NCI-H69 (cell line): ENCODE measurements at regions not wholly inside any gene's neighbourhood (a gene's known extent, or its start where the extent isn't known, plus 50 kb on each side); places are given as distances from the start of the nearest gene placed in this dataset.

ENCODE experiments used
- DNase-seq: peaks from one replicate; lab custom pipeline; 2025; lab: John Stamatoyannopoulos, UW

DNA sequence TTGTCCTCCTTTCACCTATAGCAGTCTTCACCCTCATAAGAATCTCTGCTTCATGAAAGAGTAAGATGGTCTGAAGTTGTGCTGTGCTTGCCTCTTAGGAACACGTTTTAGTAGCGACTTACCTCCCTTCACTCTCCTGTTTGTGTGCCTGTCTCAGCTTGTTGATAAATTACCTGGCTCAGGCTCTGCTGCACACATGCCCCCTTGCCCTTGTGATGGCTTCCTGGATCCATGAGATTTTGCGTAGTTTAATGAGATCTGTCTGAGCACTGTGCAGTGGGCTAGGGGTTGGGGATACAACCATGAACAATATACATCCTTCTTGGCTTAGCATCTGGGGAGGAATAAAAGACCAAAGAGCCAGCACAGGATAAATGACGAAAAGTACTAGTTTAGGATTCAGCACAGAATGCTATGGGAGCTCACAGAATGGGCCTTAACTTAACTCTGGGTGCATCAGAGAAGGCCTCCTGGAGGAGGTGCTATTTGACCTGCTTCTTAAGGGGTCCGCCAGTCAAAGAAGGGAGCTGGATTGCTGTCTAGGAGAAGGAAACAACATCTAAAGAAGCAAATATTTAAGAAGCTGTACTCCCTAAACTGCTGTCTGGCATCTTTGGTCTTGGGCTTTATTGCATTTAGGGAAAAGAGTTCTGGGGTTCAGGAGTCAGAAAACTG lies 175.7 kb upstream of the PLXNA2 start:
- no peak for DNase-seq

DNA sequence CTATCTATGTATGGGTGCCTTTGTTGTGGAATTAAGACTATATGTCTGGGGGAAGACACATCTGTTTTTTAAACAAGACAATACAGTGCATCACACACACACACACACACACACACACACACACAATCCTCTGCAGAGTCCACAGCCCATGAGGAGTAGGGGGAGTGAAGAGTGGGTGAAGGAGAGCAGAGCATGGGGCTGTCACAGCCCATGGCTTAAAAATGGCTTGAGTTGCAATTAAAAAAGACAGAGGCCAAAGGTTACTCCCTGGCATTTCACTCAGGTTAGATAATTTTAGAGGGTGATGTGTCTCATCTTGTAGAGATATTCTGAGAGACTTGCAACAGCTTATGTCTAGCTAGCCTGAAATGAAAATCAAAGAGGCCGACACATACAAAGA lies 176.5 kb upstream of the PLXNA2 start:
- no peak for DNase-seq

DNA sequence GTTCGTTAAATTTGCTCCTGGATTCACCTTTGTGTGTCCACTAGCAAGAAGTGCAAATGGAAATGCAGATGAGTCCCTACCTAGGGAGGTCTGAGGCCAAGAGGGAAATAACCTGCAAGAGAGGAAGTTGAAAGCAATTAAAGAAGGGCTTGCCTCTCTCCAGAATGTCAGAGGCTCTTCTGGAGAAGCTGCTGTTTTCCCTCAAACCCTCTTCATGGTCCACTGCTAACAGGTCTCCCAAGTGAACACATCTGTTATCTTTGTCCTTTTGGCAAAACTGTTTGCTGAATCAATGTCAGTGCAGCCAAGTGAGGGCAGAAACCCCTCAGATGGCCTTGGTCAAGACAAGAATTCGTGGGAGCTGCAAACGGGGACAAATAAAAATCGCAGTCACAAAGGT lies 177.3 kb upstream of the PLXNA2 start:
- no peak for DNase-seq

DNA sequence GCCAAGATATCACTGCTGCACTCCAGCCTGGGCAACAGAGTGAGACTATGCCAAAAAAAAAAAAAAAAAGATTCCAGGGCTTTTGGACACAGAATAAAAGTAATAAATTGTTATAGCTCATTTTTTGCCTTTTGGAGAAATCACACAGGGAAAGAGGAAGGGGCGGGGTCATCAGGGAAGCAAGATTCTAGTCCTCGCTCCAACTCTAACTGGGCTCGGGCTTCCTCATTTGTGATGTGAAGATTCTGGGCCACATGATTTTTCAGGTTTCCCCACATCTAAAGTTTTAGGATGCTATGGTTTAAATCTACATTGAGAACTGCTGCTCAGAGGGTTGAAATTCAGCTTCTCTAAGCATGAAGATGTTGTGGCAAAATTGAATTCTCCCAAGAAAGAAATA lies 179.3 kb upstream of the PLXNA2 start:
- no peak for DNase-seq

DNA sequence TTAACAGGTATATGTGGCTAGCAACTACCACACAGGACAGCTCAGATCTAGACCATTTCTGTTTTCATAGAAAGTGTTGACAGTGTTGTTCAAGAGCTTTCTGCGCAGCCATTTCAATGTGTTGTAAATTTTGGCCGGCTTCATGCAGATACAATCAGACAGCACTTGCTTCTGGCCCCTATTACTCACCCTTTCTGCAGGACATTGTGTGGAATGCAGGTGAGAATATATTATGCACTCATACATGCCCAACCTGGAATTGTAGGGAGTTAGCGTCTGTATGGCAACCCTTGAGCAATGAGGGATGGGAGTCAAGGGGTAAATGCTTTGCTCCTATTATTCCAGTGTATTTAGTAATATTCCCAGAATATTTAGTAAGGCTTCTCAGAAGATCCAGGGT lies 180.9 kb upstream of the PLXNA2 start:
- no peak for DNase-seq

DNA sequence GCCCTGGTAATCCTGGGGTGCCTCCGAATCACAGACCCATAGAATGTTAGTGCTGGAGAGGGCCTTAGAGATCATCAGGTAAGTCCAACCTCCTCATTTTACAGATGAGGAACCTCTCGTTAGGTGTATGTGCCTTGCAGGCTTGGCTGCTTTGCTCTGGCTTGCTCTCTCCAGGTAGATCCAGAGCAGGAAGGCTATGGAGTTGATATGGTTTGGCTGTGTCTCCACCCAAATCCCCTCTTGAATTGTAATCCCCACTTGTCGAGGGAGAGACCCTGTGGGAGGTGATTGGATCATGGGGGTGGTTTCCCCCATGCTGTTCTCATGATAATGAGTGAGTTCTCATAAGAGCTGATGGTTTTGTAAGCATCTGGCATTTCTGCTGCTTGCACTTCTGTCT lies 186.0 kb upstream of the PLXNA2 start:
- no peak for DNase-seq

DNA sequence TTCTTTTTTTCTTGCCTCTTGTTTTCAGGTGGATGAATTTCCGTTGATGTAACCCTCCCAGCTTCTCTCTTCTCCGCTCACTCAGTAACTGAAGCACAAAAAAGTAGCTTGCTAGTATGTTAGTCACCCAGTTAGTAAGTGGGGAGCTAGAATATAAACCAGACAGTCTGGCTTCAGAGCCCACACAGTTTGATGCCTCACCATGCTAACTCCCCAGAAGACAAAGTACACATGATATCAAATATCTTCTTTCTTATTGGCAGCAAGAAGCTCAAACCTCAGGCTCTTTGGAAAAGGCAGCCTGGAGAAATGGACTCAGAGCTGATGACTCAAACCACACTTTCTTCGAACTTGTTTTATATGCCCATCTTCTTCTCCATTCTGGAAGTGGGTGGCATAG lies 187.5 kb upstream of the PLXNA2 start:
- no peak for DNase-seq

DNA sequence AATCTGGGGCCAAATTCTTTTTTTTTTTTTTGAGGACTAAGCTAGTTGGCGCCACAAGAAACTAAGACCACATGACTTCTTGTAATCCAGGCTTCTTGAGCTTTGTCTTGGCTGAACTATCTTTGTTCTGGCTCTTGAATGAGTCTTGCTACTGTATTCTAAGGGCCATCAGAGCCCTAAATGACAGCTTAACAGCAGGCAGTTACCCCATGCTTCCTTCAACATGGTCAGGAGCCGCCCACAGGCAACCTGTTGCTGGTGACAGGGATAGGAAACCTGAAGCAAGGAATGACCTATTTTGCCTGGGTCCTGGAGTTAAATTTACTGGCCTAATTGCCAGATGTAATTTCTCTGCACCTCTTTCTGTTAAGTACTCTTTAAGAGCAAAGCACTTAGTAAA lies 188.2 kb upstream of the PLXNA2 start:
- DNase-seq = peak; percentile 14

DNA sequence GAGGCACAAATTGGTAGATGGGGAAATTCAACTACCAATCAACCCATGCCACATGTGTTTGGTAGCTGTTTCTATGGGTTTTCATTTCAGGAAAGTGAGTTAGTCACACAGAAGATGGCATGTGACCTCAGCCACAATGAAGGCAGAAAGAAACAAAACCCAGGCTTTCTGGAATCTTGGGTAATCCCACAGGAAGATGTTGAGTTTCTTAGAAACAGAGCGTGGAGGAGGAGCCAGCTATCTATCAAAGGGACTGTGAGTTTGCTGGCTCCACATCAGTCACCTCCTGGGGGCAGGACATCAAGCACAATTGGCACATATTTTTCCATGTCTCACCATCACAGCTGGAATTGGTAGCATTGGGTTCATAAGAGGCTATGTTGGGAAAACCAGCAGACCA lies 188.9 kb upstream of the PLXNA2 start:
- DNase-seq = no peak

DNA sequence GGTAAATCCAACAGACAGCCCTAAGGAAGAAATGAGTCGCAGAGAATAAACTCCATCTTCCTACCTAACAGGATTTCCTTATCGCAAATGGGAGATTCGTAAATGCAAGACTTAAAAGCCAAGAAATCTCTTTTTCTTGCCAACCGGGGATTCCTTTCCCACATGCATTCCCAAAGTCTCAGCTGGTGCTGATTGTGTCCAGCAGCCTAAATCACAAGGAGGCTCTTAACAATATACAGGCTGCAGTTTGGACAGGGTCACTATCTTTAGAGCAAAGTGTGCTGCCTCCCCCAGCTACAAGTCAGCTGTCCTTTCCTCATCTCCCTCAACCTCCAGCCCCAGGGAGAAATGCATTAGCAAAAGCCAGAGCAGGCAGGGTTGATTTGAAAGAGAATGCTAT lies 189.8 kb upstream of the PLXNA2 start:
- no peak for DNase-seq

DNA sequence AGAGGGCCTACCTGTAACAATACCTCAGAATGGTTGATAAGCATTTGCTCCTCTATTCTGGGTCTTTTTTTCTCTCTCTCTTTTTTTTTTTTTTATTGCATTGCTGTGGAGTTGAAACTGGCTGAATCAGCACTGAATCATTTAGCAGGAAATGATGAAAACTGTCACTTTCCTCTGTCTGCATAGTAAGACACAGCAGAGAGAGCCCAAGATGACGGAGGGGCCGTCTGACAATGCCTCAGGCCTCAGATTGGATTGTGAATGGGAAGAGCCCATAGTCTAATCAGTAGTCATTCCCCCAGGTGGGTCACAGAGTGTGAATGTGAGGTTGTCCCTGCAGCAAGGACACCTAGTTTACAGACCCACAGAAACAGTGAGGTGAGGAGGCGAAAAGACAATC lies 193.2 kb upstream of the PLXNA2 start:
- DNase-seq = no peak

DNA sequence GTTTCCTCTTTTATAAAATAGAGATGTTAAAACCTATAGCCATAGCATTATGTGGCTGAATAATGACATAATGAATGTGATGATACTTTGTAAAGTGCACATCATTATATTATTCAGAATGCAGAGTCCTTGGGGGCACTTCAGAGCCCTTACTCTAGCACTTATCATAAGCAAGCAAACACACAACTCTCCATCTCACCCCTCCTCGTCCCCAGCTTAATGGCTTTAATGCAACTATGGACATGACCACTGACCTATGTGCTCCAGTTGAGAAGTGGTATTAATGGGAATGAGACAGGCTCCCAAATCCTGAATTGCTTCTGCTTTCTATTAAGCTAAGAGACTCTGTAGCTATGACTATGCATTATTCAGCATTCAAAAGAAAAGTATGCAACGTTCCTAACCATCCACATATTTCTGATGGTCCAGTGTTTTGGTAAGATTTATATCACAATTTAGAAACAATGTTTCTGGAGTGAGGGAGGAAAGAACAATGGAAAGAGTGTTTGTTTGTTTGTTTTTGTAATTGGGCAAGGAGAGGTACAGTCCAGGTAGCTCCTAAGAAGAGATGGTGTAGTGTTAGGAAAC lies 194.0 kb upstream of the PLXNA2 start:
- no peak for DNase-seq

DNA sequence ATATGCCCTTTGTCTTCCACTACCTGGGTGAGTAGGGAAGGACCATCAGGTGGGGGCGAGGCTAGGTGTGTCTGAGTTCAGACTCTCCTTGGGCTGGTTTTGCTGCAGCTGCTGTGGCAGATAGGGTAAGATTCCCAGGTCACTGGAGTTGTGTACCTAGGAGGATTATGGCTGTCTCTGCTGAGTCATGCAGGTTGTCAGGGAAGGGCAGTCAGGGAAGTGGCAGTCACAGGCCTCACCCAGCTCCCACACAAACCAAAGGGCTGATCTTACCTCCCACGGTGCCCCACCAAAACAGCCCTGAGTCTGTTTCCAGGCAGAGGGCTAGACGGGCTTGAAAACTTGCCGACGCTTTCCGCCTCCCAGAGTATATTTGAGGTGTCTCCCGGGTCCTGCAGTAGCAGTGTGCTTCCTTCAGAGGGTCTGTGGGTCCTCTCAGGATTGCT lies 201.6 kb upstream of the PLXNA2 start:
- DNase-seq = no peak

DNA sequence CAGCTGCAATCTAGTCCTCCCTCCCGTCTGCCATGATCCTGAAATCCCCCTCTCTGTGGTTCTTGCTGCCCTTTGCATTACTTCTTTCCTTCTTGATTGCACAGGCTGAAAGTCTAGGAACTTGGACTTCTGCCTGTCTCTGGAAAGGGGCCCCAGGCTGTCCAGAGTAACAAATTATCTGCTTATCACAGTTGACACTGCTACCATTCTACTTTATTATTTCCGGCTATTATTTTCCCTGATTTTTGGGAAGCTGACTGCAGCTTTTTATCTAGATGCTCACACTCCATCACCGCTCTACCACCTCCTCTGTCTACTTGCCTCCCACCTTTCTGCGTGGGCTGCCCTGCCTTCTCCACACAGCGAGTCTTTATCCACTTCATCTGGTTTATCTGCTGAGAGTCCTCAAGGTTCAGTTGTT lies 202.1 kb upstream of the PLXNA2 start:
- DNase-seq = no peak

DNA sequence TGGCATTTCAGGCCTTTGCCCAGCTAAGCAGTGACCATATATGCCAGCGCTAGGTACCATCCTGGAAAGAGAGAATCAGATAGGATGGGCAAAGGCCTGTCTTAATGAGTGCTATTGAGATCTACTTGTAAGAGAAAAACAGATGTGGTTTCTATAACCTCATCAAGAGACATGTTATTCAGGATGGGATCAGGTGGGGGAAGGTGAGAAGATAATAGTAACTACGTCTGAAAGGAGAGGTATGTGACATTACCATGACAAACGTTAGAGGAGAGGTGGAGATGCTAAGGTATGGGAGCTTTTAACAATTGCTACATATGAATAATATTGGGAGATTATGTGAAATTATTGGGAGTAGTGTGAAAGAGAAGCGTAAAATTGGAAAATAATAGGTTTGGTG lies 204.2 kb upstream of the PLXNA2 start:
- no peak for DNase-seq

DNA sequence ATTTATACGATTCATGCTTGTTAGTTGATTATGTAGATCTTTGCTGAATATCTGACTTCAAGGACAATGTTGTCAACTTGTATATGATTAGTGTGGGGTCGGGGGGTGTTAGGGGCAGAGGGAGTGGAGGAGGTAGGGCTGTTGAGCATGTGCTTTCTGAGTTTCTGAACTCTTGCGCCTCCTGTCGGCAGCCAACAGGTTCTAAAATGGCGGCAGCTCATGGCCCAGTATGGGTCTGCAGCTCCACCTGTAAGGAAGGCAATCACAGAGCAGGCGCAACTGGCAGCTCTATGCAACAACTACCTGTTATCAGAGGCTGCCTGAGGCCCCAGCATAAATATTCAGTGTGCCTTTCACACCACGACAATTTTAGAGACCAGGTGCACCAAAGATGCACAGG lies 205.8 kb upstream of the PLXNA2 start:
- DNase-seq = peak; percentile 95

DNA sequence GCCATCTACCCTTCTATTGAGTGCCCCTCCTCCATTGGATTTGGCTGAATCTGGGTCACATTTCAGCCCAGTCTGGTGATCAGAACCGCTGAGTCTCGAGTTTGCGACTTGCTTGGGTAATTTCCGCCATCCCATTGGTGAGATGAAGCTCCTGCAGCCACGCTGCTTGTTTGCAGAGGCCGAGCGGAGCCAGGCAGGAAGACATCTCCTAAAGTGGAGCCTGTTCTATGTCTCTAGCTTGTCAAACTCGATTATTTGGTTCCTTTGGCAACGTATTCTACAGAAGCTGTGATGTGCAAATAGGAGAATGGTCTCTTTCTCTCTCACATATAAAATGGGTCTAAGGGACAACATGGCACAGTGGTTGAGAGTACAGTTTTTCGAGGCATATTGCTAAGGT lies 206.8 kb upstream of the PLXNA2 start:
- DNase-seq = peak; percentile 40

DNA sequence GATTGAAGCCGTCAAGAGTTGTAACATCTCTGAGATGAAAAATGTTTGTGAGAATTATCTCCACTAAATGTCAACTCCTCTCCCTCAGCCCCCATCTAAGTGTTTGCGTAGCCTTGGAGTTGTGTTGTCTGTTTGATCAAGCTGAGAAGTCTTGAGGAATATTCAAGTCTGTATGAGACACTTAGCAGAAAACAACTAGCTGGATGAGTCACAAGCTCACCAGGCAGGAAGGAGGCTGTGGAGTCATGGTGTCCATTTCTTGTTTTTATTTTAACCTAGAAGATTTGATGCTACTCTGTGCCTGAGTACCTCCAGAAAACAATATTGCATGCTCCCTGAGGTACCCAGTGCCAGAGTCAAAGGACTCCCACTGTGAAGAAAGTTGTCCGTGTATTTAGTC lies 211.6 kb upstream of the PLXNA2 start:
- DNase-seq = peak; percentile 80

DNA sequence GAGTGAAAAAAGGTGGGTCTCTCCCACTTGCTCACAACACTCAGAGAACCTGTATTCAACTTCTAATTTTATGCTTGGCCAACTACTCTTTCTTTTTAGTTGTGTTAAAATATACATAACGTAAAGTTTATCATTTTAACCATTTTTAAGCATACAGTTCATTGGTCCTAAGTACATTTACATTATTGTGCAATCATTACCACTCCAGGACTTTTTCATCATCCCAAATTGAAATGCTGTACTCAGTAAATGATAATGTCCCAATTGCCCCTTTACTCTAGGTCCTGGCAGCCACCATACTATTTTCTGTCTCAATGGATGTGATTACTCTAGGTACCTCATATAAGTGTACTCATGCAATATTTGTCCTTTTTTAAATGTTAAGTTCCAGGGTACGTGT lies 212.3 kb upstream of the PLXNA2 start:
- no peak for DNase-seq

DNA sequence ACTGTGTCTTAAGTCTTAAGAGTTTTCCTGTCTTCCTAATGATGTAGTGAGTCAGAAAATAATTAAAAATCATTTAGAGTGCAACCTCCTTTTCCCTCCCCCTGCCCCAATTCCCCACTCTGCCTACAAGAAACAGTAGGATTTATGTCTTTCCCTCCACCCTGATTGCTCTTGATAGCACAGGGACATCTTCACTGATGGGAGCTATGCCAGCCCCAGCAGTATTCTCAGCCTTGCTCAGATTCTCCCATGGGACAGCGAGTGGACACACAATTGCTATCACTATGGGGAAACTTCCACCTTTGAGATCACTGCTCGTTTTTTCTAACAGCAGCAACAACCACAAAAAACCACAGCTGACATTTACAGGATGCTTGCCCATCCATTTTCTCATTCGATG lies 216.6 kb upstream of the PLXNA2 start:
- no peak for DNase-seq

DNA sequence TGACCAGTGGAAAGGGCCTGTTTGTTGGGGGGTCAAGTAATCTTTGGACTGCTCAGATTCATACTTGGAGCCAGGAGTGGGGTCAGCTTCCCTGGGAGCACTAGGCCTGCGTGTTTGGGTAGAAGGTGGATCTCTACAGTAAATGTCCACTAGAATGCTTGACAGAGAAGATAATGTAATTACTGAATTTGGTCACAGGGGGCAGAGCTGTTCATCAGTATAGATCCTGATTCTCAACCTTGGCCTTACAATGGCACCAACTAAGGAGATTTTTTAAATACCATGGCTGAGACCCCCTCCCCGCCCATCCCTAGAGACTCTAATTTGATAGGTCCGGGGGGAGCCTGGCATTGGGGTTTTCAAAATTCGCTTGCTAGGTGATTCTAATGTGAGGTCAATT lies 217.5 kb upstream of the PLXNA2 start:
- DNase-seq = peak; percentile 33

DNA sequence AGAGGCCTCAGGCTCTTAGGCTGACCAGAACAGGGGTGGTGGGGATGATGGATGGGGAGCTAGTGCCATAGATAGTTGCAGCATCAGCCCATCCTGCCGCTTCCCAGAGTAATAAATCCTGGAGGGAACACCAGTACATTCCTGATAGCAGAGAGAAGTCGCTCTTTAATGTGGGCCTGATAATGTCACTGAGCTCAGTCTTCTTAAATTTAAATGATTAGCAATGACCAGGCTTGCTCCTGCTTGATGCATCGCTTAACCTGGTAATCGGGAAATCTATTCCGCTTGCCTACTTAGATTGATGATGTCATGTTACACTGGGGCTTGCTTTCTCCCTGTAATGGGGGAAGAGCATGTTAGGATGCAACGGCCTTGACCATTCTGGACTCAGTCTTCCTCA lies 218.6 kb upstream of the PLXNA2 start:
- no peak for DNase-seq

DNA sequence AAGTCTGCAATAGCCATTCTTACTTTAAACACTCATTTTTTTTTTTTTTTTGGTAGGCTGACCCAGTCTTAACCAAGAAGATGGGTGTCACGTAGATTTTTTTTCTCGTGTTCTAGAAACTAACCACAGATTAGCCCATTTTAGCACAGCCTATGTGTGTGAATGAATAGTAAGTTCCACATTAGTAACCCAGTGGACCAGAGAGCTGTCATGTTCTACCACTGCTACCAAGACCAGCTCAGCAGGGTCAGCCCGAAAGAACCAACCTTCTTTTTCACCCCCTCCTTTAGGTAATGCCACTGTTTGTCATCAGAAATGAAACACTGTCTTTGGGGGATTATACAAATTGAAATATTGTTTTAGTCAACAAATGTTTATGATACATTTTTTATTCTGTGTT lies 221.1 kb upstream of the PLXNA2 start:
- no peak for DNase-seq
